ENCODE measurements at regions not wholly inside any gene's neighbourhood (a gene's known extent, or its start where the extent isn't known, plus 50 kb on each side); places are given as distances from the start of the nearest gene placed in this dataset.

GRCh38 chr7:152521420-152522337, 85.9 kb upstream of the KMT2C start:
- TF ChIP-seq CTCF (conservative IDR thresholded peaks at IDR 0.05; ENCODE audit: low read length) (no peak), EZH2phosphoT487 (IDR thresholded peaks at IDR 0.05; ENCODE audit: borderline replicate concordance) (no peak)

Measured in Loucy (cell line).